Activated CD8-positive, alpha-beta T cell treated with anti-CD3 and anti-CD28 coated beads for 36 hours (primary cell): ENCODE measurements at regions not wholly inside any gene's neighbourhood (a gene's known extent, or its start where the extent isn't known, plus 50 kb on each side); places are given as distances from the start of the nearest gene placed in this dataset.
A peak's percentile ranks its signal among the peaks of the same experiment; 100 is the strongest.

Source experiments
- ATAC-seq: fragments of 200-7000 bp; cut with Tn5 transposase; one replicate; pipeline ENCODE4 v1.10.0; 2021; ENCODE audit warnings: mild to moderate bottlenecking, moderate library complexity
- CTCF ChIA-PET: fragments of 350-600 bp; sonication (Branson Sonifier 250); formaldehyde crosslinking; loops from one replicate; lab custom pipeline; 2021; ENCODE audit warnings: antibody characterized with exemption; lab: Charles Lee
- POLR2A ChIA-PET: fragments of 350-600 bp; sonication (Branson Sonifier 250); formaldehyde crosslinking; loops from one replicate; lab custom pipeline; 2021; ENCODE audit warnings: antibody characterized with exemption; lab: Charles Lee
- DNase-seq: peaks from one replicate; pipeline ENCODE4 v3.0.0-alpha.2; 2020
- H3K27ac Mint-ChIP-seq: one replicate; pipeline ENCODE4 v1.8.0; 2021; ENCODE audit warnings: mild to moderate bottlenecking, mixed read lengths
- H3K27me3 Mint-ChIP-seq: one replicate; pipeline ENCODE4 v1.8.0; 2021; ENCODE audit warnings: mixed read lengths
- H3K36me3 Mint-ChIP-seq: one replicate; pipeline ENCODE4 v1.8.0; 2021; ENCODE audit warnings: low read depth, mixed read lengths
- H3K4me1 Mint-ChIP-seq: one replicate; pipeline ENCODE4 v1.8.0; 2021; ENCODE audit warnings: low read depth, mixed read lengths
- H3K4me3 Mint-ChIP-seq: one replicate; pipeline ENCODE4 v1.8.0; 2021; ENCODE audit warnings: mild to moderate bottlenecking, moderate library complexity, mixed read lengths
- H3K9me3 Mint-ChIP-seq: one replicate; pipeline ENCODE4 v1.8.0; 2021; ENCODE audit warnings: mixed read lengths
- CTCF ChIP-seq: fragments of 200-600 bp; IDR thresholded peaks from one replicate; pipeline ENCODE4 v1.8.0; 2022; ENCODE audit warnings: antibody characterized with exemption, mild to moderate bottlenecking
- intact Hi-C: fragments of 100-400 bp; cut with micrococcal nuclease; formaldehyde crosslinking; loops from one replicate; pipeline ENCODE4 v1.10.0; 2022

- no peaks in the 10 kb centered on the region for H3K9me3 Mint-ChIP-seq
Measured at GRCh38 chr1:60904099-60904851, 178.1 kb upstream of the NFIA start.

DNA sequence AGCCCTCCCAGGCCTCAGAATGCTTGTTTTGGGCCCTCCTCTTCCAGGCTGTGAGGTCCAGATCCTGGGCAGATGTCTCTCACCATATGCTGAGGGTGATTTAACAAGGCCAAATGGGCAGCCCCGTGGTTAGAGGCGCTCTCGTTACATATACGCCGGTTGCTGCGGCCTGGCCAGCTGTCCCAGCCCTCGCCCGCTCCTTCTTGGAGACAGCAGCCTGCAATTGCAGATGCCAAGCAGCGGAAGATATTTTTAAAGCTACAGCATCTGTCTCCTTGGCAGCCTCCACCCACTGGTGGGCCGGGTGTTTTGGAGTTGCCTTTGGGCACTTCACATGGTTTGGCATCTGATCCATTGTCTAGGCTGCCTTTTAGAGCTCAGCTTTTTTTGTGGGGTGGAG, 178.8 kb upstream of the NFIA start:
- POLR2A ChIA-PET: no interaction called here
- CTCF ChIA-PET: no interaction called here
- no peak for ATAC-seq

More at GRCh38 chr1:60904099-60904851, 178.1 kb upstream of the NFIA start:
- intact Hi-C loops: no loop called here
- Mint-ChIP-seq H3K27ac (no peak overlapping the region), H3K27me3 (no peaks in the 10 kb centered on the region), H3K4me3 (no peak overlapping the region), H3K4me1 (no peaks in the 10 kb centered on the region), H3K36me3 (no peaks in the 10 kb centered on the region)
- no peak for TF ChIP-seq CTCF
- ChIA-PET CTCF (no interaction called here), POLR2A (no interaction called here)
- ATAC-seq (no peak), DNase-seq (no peak)

GRCh38 chr1:60899464-60899863, 182.9 kb upstream of the NFIA start:
- no peak for DNase-seq
- ChIA-PET POLR2A (no interaction called here), CTCF (interaction anchor here (0.6 kb wide), 1 partner anchor 918 kb away, joined by 4 read pairs; no protein-coding TSS in a partner anchor)
- TF ChIP-seq CTCF: no peak
- Mint-ChIP-seq H3K27me3 (peaks cover 2% of the 10 kb centered on the region), H3K4me3 (no peak overlapping the region), H3K27ac (no peak overlapping the region), H3K36me3 (no peaks in the 10 kb centered on the region), H3K9me3 (no peaks in the 10 kb centered on the region), H3K4me1 (peaks cover 2% of the 10 kb centered on the region)
- no peak for ATAC-seq
- intact Hi-C loops: no loop called here

More for the DNA sequence above, 178.8 kb upstream of the NFIA start:
- no peaks in the 10 kb centered on the region for H3K4me1 Mint-ChIP-seq
- H3K9me3 Mint-ChIP-seq: no peaks in the 10 kb centered on the region
- H3K36me3 Mint-ChIP-seq: no peaks in the 10 kb centered on the region
- intact Hi-C loops: no loop called here
- H3K4me3 Mint-ChIP-seq: no peak overlapping the region
- DNase-seq: no peak
- no peaks in the 10 kb centered on the region for H3K27me3 Mint-ChIP-seq
- no peak for TF ChIP-seq CTCF
- no peak overlapping the region for H3K27ac Mint-ChIP-seq

- ATAC-seq: peak; percentile 65
- H3K9me3 Mint-ChIP-seq: no peaks in the 10 kb centered on the region
- ChIA-PET POLR2A (no interaction called here), CTCF (interaction anchor here (0.6 kb wide), 1 partner anchor 918 kb away, joined by 4 read pairs; no protein-coding TSS in a partner anchor)
- DNase-seq: peak; percentile 20
- no peak overlapping the region for H3K4me3 Mint-ChIP-seq
- intact Hi-C loops: no loop called here
- peaks cover 2% of the 10 kb centered on the region for H3K27me3 Mint-ChIP-seq
- H3K27ac Mint-ChIP-seq: no peak overlapping the region
- TF ChIP-seq CTCF: no peak
- no peaks in the 10 kb centered on the region for H3K36me3 Mint-ChIP-seq
- peaks cover 2% of the 10 kb centered on the region for H3K4me1 Mint-ChIP-seq
Measured at GRCh38 chr1:60898987-60899386, 183.4 kb upstream of the NFIA start.

GRCh38 chr1:60898413-60898812, 183.9 kb upstream of the NFIA start:
- Mint-ChIP-seq H3K4me3 (no peak overlapping the region), H3K9me3 (no peaks in the 10 kb centered on the region), H3K27ac (no peak overlapping the region), H3K27me3 (peaks cover 2% of the 10 kb centered on the region), H3K4me1 (peaks cover 2% of the 10 kb centered on the region), H3K36me3 (no peaks in the 10 kb centered on the region)
- TF ChIP-seq CTCF: no peak
- DNase-seq: no peak
- ChIA-PET CTCF (no interaction called here), POLR2A (no interaction called here)
- ATAC-seq: no peak
- intact Hi-C loops: no loop called here
